Keratinocyte (primary cell): ENCODE measurements at regions not wholly inside any gene's neighbourhood (a gene's known extent, or its start where the extent isn't known, plus 50 kb on each side); places are given as distances from the start of the nearest gene placed in this dataset.

Experiments used
- DNase-seq: peaks from one replicate; pipeline ENCODE4 v3.0.0-alpha.2; 2011; ENCODE audit warnings: low read depth, missing footprints, low spot score
- FAIRE-seq: peaks from 2 replicates; lab custom pipeline; 2011; peaks lifted over from hg19 to GRCh38; lab: Jason Lieb, UNC
- H2AFZ ChIP-seq: 2 replicates; pipeline ENCODE4 v1.6.0; 2012; ENCODE audit warnings: low read length, control low read depth, inconsistent platforms; ENCODE audit not compliant: control insufficient read depth
- H3K27ac ChIP-seq: 2 replicates; pipeline ENCODE4 v1.5.1; 2011; ENCODE audit warnings: low read length; ENCODE audit not compliant: control insufficient read depth, insufficient read depth
- H3K27me3 ChIP-seq: 3 replicates; pipeline ENCODE4 v1.6.0; 2011; ENCODE audit warnings: low read length; ENCODE audit not compliant: control insufficient read depth, insufficient read depth; ENCODE audit errors: extremely low read depth
- H3K36me3 ChIP-seq, 2 experiments: 2 replicates in 1 of 2; 3 replicates in 1 of 2; pipeline ENCODE4 v1.5.1; 2011; ENCODE audit warnings: low read length in 2 of 2, mild to moderate bottlenecking in 1 of 2; ENCODE audit not compliant: control insufficient read depth in 2 of 2, insufficient read depth in 2 of 2; ENCODE audit errors: extremely low read depth in 1 of 2
- H3K4me1 ChIP-seq: 3 replicates; pipeline ENCODE4 v1.5.1; 2011; ENCODE audit warnings: low read length; ENCODE audit not compliant: control insufficient read depth, insufficient read depth; ENCODE audit errors: extremely low read depth
- H3K4me2 ChIP-seq: 3 replicates; pipeline ENCODE4 v1.6.0; 2011; ENCODE audit warnings: low read depth, low read length; ENCODE audit not compliant: control insufficient read depth, insufficient read depth; ENCODE audit errors: extremely low read depth
- H3K4me3 ChIP-seq, 3 experiments: fragments of 200-600 bp in 1 of 3; sonication (generic) in 1 of 3; 2 replicates in 2 of 3; 3 replicates in 1 of 3; pipeline ENCODE4 v1.5.1; 2011 to 2016; ENCODE audit warnings: low read length in 3 of 3, mild to moderate bottlenecking in 3 of 3, control low read depth in 2 of 3, inconsistent platforms in 1 of 3, low read depth in 1 of 3, mixed read lengths in 1 of 3, mixed run types in 1 of 3, moderate library complexity in 1 of 3; ENCODE audit not compliant: control insufficient read depth in 2 of 3, insufficient read depth in 2 of 3; ENCODE audit errors: extremely low read depth in 1 of 3
- H3K79me2 ChIP-seq: 2 replicates; pipeline ENCODE4 v1.6.0; 2012; ENCODE audit warnings: low read length; ENCODE audit not compliant: control insufficient read depth, insufficient read depth
- H3K9ac ChIP-seq: 3 replicates; pipeline ENCODE4 v1.6.0; 2011; ENCODE audit warnings: low read length; ENCODE audit not compliant: control insufficient read depth, insufficient read depth; ENCODE audit errors: extremely low read depth
- H3K9me1 ChIP-seq: 3 replicates; pipeline ENCODE4 v1.6.0; 2011; ENCODE audit warnings: low read length; ENCODE audit not compliant: control insufficient read depth, insufficient read depth; ENCODE audit errors: extremely low read depth
- H3K9me3 ChIP-seq: 2 replicates; pipeline ENCODE4 v1.5.1; 2012; ENCODE audit warnings: low read depth, low read length; ENCODE audit not compliant: control insufficient read depth
- H4K20me1 ChIP-seq: 3 replicates; pipeline ENCODE4 v1.6.0; 2011; ENCODE audit warnings: low read length; ENCODE audit not compliant: control insufficient read depth, insufficient read depth; ENCODE audit errors: extremely low read depth
- EZH2 ChIP-seq: IDR thresholded peaks from one replicate; pipeline ENCODE4 v1.6.1; 2012; ENCODE audit warnings: inconsistent platforms, mild to moderate bottlenecking, low read length, moderate library complexity
- dilution Hi-C: fragments of 300-500 bp; cut with MboI; formaldehyde crosslinking; loops from one replicate; pipeline ENCODE4 v1.7.0; 2020; ENCODE audit warnings: low sequenced_read_pairs; ENCODE audit not compliant: extremely low pct_ligation_motif_present
- TF ChIP-seq, protein P1 (sequence below), 3 experiments: IDR thresholded peaks in 1 of 3; conservative IDR thresholded peaks in 1 of 3; optimal IDR thresholded peaks in 1 of 3; 2 replicates in 2 of 3; 3 replicates in 1 of 3; pipeline versions ENCODE3 to v1.5.1; 2011; ENCODE audit warnings: low read length in 3 of 3, mild to moderate bottlenecking in 3 of 3, moderate library complexity in 2 of 3, control low read depth in 1 of 3, inconsistent platforms in 1 of 3; ENCODE audit not compliant: insufficient read depth in 2 of 3; ENCODE audit errors: extremely low read depth in 1 of 3

DNA sequence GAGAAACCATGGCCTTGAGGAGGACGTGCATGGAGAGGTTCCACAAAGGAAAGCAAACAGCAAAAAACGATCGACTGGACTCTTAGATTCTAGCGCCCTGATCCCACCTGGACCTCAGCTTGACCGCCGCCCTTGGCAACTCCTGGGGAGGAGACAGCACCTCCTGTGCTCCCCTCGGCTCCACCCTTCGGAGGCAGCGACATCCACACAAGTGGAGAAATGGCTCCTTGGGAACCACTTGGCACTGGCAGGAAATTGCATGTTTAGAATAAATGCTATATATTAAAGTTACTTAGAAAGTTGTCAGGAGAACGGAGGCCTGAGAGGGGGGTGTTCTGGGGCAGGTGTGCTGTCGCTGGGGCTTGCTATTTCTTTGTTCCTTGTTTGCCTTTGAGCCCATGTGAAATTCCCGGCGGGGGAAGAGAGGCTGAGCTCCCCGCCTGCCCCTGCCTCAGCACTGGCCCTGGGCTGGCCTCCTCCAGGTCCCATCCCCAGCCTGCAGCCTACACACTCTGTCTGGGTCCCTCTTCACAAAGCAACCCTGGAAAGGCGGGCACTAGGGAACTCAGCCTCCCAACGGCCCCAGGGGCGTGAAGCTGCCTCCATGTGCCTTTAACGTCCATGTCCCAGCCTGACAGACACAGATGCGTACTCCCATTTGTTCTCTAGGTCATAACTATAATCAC lies 395.3 kb downstream of the BRD1 start:
- H3K9me3 ChIP-seq: peaks cover 22% of the 10 kb centered on the region
- H3K9ac ChIP-seq: no peak overlapping the region
- TF ChIP-seq, protein P1, sequence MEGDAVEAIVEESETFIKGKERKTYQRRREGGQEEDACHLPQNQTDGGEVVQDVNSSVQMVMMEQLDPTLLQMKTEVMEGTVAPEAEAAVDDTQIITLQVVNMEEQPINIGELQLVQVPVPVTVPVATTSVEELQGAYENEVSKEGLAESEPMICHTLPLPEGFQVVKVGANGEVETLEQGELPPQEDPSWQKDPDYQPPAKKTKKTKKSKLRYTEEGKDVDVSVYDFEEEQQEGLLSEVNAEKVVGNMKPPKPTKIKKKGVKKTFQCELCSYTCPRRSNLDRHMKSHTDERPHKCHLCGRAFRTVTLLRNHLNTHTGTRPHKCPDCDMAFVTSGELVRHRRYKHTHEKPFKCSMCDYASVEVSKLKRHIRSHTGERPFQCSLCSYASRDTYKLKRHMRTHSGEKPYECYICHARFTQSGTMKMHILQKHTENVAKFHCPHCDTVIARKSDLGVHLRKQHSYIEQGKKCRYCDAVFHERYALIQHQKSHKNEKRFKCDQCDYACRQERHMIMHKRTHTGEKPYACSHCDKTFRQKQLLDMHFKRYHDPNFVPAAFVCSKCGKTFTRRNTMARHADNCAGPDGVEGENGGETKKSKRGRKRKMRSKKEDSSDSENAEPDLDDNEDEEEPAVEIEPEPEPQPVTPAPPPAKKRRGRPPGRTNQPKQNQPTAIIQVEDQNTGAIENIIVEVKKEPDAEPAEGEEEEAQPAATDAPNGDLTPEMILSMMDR (optimal IDR thresholded peaks at IDR 0.05 in 1 of 3, IDR thresholded peaks at IDR 0.05 in 1 of 3, conservative IDR thresholded peaks at IDR 0.05 in 1 of 3; ENCODE audit: extremely low read depth in 1 of 3, insufficient read depth in 2 of 3, low read length in 3 of 3): no peak
- no peak for TF ChIP-seq EZH2
- H3K79me2 ChIP-seq: no peaks in the 10 kb centered on the region
- H3K4me2 ChIP-seq: no peak overlapping the region
- no peaks in the 10 kb centered on the region for H3K27me3 ChIP-seq
- dilution Hi-C loops: no loop called here
- no peaks in the 10 kb centered on the region for H3K4me1 ChIP-seq
- H3K4me3 ChIP-seq: no peak overlapping the region
- FAIRE-seq: no peak
- H3K27ac ChIP-seq: no peak overlapping the region
- no peak for DNase-seq
- H3K9me1 ChIP-seq: no peaks in the 10 kb centered on the region
- H3K36me3 ChIP-seq: no peaks in the 10 kb centered on the region
- no peak overlapping the region for H2AFZ ChIP-seq
- no peaks in the 10 kb centered on the region for H4K20me1 ChIP-seq

DNA sequence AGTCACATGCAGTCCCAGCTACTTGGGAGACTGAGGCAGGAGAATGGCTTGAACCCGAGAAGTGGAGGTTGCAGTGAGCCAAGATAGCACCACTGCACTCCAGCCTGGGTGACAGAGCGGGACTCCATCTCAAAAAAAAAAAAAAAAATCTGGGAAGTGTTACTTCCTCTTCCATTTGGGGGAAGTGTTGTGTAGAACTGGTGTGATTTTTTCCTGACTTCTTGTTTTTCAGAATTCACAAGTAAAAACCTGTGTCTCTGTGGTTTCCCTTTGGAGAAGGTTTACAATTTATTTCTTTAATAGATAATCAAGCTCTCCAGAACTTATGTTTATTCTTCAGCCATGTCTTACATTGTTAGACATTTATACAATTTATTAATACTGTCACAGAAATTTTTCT lies 396.1 kb downstream of the BRD1 start:
- Histone ChIP-seq H3K36me3 (no peaks in the 10 kb centered on the region), H3K9me1 (no peaks in the 10 kb centered on the region), H4K20me1 (no peaks in the 10 kb centered on the region), H3K9ac (no peak overlapping the region), H3K4me1 (no peaks in the 10 kb centered on the region), H3K27me3 (no peaks in the 10 kb centered on the region), H3K79me2 (no peaks in the 10 kb centered on the region), H3K27ac (no peak overlapping the region), H2AFZ (no peak overlapping the region), H3K4me3 (no peak overlapping the region), H3K4me2 (no peak overlapping the region), H3K9me3 (peaks cover 27% of the 10 kb centered on the region)
- TF ChIP-seq, protein P1 (optimal IDR thresholded peaks at IDR 0.05 in 1 of 3, IDR thresholded peaks at IDR 0.05 in 1 of 3, conservative IDR thresholded peaks at IDR 0.05 in 1 of 3; ENCODE audit: extremely low read depth in 1 of 3, insufficient read depth in 2 of 3, low read length in 3 of 3): no peak
- no peak for TF ChIP-seq EZH2
- dilution Hi-C loops: no loop called here
- FAIRE-seq: no peak
- no peak for DNase-seq
